ENCODE measurements at regions not wholly inside any gene's neighbourhood (a gene's known extent, or its start where the extent isn't known, plus 50 kb on each side); places are given as distances from the start of the nearest gene placed in this dataset.
"Not testable (repeated sequence)": the region's sequence is repeated elsewhere in the genome, so short reads cannot be mapped to it uniquely, and the experiment has no call there.

- H3K27me3 ChIP-seq (ENCODE audit: control insufficient read depth in 3 of 3, insufficient read depth in 3 of 3, low read length in 2 of 3) = no peaks in the 10 kb centered on the region
- H3K4me3 ChIP-seq = no peak overlapping the region
- H3K36me3 ChIP-seq (ENCODE audit: control insufficient read depth in 4 of 4, insufficient read depth in 4 of 4, low read length in 4 of 4) = no peaks in the 10 kb centered on the region
- peaks cover 0 to 4% (median 0%) of the 10 kb centered on the region in 5 donors for H3K4me1 ChIP-seq (ENCODE audit: control insufficient read depth in 5 of 5, insufficient read depth in 5 of 5, low read length in 5 of 5)
- TF ChIP-seq CTCF (IDR thresholded peaks at IDR 0.05; ENCODE audit: control extremely low read depth, extremely low read depth) = no peak
- H3K9me3 ChIP-seq (ENCODE audit: control insufficient read depth in 4 of 4, insufficient read depth in 3 of 4, low read length in 3 of 4) = peaks cover 0 to 3% (median 0%) of the 10 kb centered on the region in 4 donors
- H3K9ac ChIP-seq (ENCODE audit: insufficient read depth in 1 of 2, low read length in 2 of 2) = no peak overlapping the region
- no peak overlapping the region for H3K27ac ChIP-seq (ENCODE audit: low read depth in 1 of 2, low read length in 1 of 2)
- 57 to 70% methylated on average over 3 of the region's 3 CpGs for WGBS, 2 donors
- DNase-seq (peak in 2 of 3 donors; percentile 36 to 78), ATAC-seq (ENCODE audit: insufficient read depth, low FRiP score) (no peak)
These were observed 125.3 kb downstream of the CCNG2 start for GRCh38 chr4:77282305-77282704.

- ATAC-seq (ENCODE audit: insufficient read depth, low FRiP score) (no peak), DNase-seq (no peak)
- Histone ChIP-seq H3K27ac (ENCODE audit: low read depth in 1 of 2, low read length in 1 of 2) (no peak overlapping the region), H3K4me3 (no peak overlapping the region), H3K9me3 (ENCODE audit: control insufficient read depth in 4 of 4, insufficient read depth in 3 of 4, low read length in 3 of 4) (no peaks in the 10 kb centered on the region), H3K4me1 (ENCODE audit: control insufficient read depth in 5 of 5, insufficient read depth in 5 of 5, low read length in 5 of 5) (peaks cover 0 to 4% (median 0%) of the 10 kb centered on the region in 5 donors), H3K9ac (ENCODE audit: insufficient read depth in 1 of 2, low read length in 2 of 2) (no peak overlapping the region), H3K36me3 (ENCODE audit: control insufficient read depth in 4 of 4, insufficient read depth in 4 of 4, low read length in 4 of 4) (no peaks in the 10 kb centered on the region), H3K27me3 (ENCODE audit: control insufficient read depth in 3 of 3, insufficient read depth in 3 of 3, low read length in 2 of 3) (no peaks in the 10 kb centered on the region)
- WGBS, 2 donors = 74 to 84% methylated on average over 2 of the region's 2 CpGs
- no peak for TF ChIP-seq CTCF (IDR thresholded peaks at IDR 0.05; ENCODE audit: control extremely low read depth, extremely low read depth)
These were observed 127.0 kb downstream of the CCNG2 start for GRCh38 chr4:77284036-77284435.

GRCh38 chr4:77286906-77287305 is 129.9 kb downstream of the CCNG2 start:
- no peak overlapping the region for H3K27ac ChIP-seq (ENCODE audit: low read depth in 1 of 2, low read length in 1 of 2)
- DNase-seq (no peak), ATAC-seq (ENCODE audit: insufficient read depth, low FRiP score) (no peak)
- H3K9me3 ChIP-seq (ENCODE audit: control insufficient read depth in 4 of 4, insufficient read depth in 3 of 4, low read length in 3 of 4) = no peaks in the 10 kb centered on the region
- H3K36me3 ChIP-seq (ENCODE audit: control insufficient read depth in 4 of 4, insufficient read depth in 4 of 4, low read length in 4 of 4) = no peaks in the 10 kb centered on the region
- 91 to 94% methylated on average over 1 of the region's 1 CpG for WGBS, 2 donors
- H3K9ac ChIP-seq (ENCODE audit: insufficient read depth in 1 of 2, low read length in 2 of 2) = no peak overlapping the region
- peaks cover 0 to 4% (median 0%) of the 10 kb centered on the region in 5 donors for H3K4me1 ChIP-seq (ENCODE audit: control insufficient read depth in 5 of 5, insufficient read depth in 5 of 5, low read length in 5 of 5)
- H3K27me3 ChIP-seq (ENCODE audit: control insufficient read depth in 3 of 3, insufficient read depth in 3 of 3, low read length in 2 of 3) = no peaks in the 10 kb centered on the region
- no peak for TF ChIP-seq CTCF (IDR thresholded peaks at IDR 0.05; ENCODE audit: control extremely low read depth, extremely low read depth)
- no peak overlapping the region for H3K4me3 ChIP-seq

- no peaks in the 10 kb centered on the region for H3K27me3 ChIP-seq (ENCODE audit: control insufficient read depth in 3 of 3, insufficient read depth in 3 of 3, low read length in 2 of 3)
- no peak for ATAC-seq (ENCODE audit: insufficient read depth, low FRiP score)
- no peaks in the 10 kb centered on the region for H3K9me3 ChIP-seq (ENCODE audit: control insufficient read depth in 4 of 4, insufficient read depth in 3 of 4, low read length in 3 of 4)
- H3K4me3 ChIP-seq = no peak overlapping the region
- DNase-seq = no peak
- no peak overlapping the region for H3K9ac ChIP-seq (ENCODE audit: insufficient read depth in 1 of 2, low read length in 2 of 2)
- no peak overlapping the region for H3K27ac ChIP-seq (ENCODE audit: low read depth in 1 of 2, low read length in 1 of 2)
- H3K36me3 ChIP-seq (ENCODE audit: control insufficient read depth in 4 of 4, insufficient read depth in 4 of 4, low read length in 4 of 4) = no peaks in the 10 kb centered on the region
- no peak for TF ChIP-seq CTCF (IDR thresholded peaks at IDR 0.05; ENCODE audit: control extremely low read depth, extremely low read depth)
- no peaks in the 10 kb centered on the region for H3K4me1 ChIP-seq (ENCODE audit: control insufficient read depth in 5 of 5, insufficient read depth in 5 of 5, low read length in 5 of 5)
These were observed 136.4 kb downstream of the CCNG2 start for GRCh38 chr4:77293426-77293825.

- H3K4me3 ChIP-seq; H3K27me3 ChIP-seq (ENCODE audit: control insufficient read depth in 3 of 3, insufficient read depth in 3 of 3, low read length in 2 of 3); H3K36me3 ChIP-seq (ENCODE audit: control insufficient read depth in 4 of 4, insufficient read depth in 4 of 4, low read length in 4 of 4); H3K4me1 ChIP-seq (ENCODE audit: control insufficient read depth in 5 of 5, insufficient read depth in 5 of 5, low read length in 5 of 5); H3K9ac ChIP-seq (ENCODE audit: insufficient read depth in 1 of 2, low read length in 2 of 2); H3K9me3 ChIP-seq (ENCODE audit: control insufficient read depth in 4 of 4, insufficient read depth in 3 of 4, low read length in 3 of 4); ATAC-seq (ENCODE audit: insufficient read depth, low FRiP score); H3K27ac ChIP-seq (ENCODE audit: low read depth in 1 of 2, low read length in 1 of 2): not testable (repeated sequence)
- WGBS, 2 donors = 54% methylated on average over 3 of the region's 3 CpGs
- DNase-seq = peak in 1 of 3 donors; percentile 1
These were observed 144.0 kb downstream of the CCNG2 start for GRCh38 chr4:77300996-77301395.
